Smooth muscle cell of the brain vasculature (primary cell): ENCODE measurements at regions not wholly inside any gene's neighbourhood (a gene's known extent, or its start where the extent isn't known, plus 50 kb on each side); places are given as distances from the start of the nearest gene placed in this dataset.

Experiments used
- DNase-seq: peaks from one replicate; pipeline ENCODE4 v3.0.0-alpha.2; 2012; ENCODE audit warnings: low read depth, low spot score

- DNase-seq, result no peak
These were observed 283.3 kb upstream of the PWP1 start for GRCh38 chr12:107402041-107403022.

GRCh38 chr12:107404981-107405380 is 280.6 kb upstream of the PWP1 start:
- no peak for DNase-seq

- no peak for DNase-seq
These were observed 280.2 kb upstream of the PWP1 start for GRCh38 chr12:107405436-107405835.

GRCh38 chr12:107406932-107407331 is 278.7 kb upstream of the PWP1 start:
- no peak for DNase-seq

GRCh38 chr12:107411792-107412535 is 273.6 kb upstream of the PWP1 start:
- no peak for DNase-seq

- DNase-seq, result no peak
These were observed 270.5 kb upstream of the PWP1 start for GRCh38 chr12:107415071-107415470.

GRCh38 chr12:107415834-107416233 is 269.8 kb upstream of the PWP1 start:
- DNase-seq, result no peak

GRCh38 chr12:107417004-107417403 is 268.6 kb upstream of the PWP1 start:
- DNase-seq, result no peak

GRCh38 chr12:107418981-107419380 is 266.6 kb upstream of the PWP1 start:
- DNase-seq, result no peak

GRCh38 chr12:107423531-107423930 is 262.1 kb upstream of the PWP1 start:
- DNase-seq, result no peak

- no peak for DNase-seq
These were observed 256.4 kb upstream of the PWP1 start for GRCh38 chr12:107429006-107429705.

GRCh38 chr12:107431942-107432341 is 253.7 kb upstream of the PWP1 start:
- DNase-seq, result no peak

GRCh38 chr12:107435072-107435471 is 250.5 kb upstream of the PWP1 start:
- DNase-seq, result no peak

GRCh38 chr12:107435520-107435919 is 250.1 kb upstream of the PWP1 start:
- no peak for DNase-seq

- no peak for DNase-seq
These were observed 249.2 kb upstream of the PWP1 start for GRCh38 chr12:107436376-107436775.

- DNase-seq, result no peak
These were observed 248.8 kb upstream of the PWP1 start for GRCh38 chr12:107436836-107437235.

GRCh38 chr12:107437954-107438353 is 247.6 kb upstream of the PWP1 start:
- DNase-seq, result no peak

- DNase-seq, result no peak
These were observed 246.4 kb upstream of the PWP1 start for GRCh38 chr12:107439026-107439738.

GRCh38 chr12:107440606-107441005 is 245.0 kb upstream of the PWP1 start:
- no peak for DNase-seq

GRCh38 chr12:107441665-107442300 is 243.8 kb upstream of the PWP1 start:
- no peak for DNase-seq
